GM19351 (cell line): ENCODE measurements at regions not wholly inside any gene's neighbourhood (a gene's known extent, or its start where the extent isn't known, plus 50 kb on each side); places are given as distances from the start of the nearest gene placed in this dataset.
"Not testable (repeated sequence)": the region's sequence is repeated elsewhere in the genome, so short reads cannot be mapped to it uniquely, and the experiment has no call there.

Experiments used
- ATAC-seq: cut with Tn5 transposase; IDR thresholded peaks from one replicate; pipeline ENCODE4 v1.9.1; 2021; ENCODE audit warnings: mild to moderate bottlenecking, moderate library complexity; ENCODE audit not compliant: unreplicated experiment

DNA sequence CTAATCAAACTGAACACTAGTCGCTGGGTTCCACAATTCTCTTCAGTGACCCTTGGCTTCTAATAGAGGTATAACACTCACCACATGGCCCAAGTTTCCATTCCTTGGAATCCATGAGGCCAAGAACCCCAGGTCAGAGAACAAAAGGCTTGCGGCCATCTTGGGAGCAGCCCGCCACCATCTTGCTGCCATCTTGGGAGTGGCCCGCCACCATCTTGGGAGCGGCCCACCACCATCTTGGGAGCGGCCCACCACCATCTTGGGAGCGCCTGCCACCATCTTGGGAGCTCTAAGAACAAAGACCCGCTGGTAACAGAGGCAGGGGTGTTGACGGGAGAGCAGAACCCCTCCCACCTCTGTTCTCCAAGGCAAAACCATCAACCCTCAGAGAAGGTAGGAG, 493.4 kb downstream of the MATN1 start:
- no peak for ATAC-seq

DNA sequence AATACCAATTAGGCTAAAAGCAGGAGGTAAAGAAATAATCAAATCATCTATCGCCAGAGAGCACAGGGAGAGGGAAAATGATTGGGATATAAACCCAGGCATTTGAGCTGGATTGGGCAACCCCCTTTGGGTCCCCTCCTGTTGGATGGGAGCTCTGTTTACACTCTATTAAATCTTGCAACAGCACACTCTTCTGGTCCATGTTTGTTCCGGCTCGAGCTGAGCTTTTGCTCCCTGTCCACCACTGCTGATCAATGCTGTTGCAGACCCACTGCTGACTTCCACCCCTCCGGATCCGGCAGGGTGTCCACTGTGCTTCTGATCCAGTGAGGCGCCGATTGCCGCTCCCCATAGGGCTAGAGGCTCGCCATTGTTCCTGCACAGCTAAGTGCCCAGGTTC, 493.8 kb downstream of the MATN1 start:
- no peak for ATAC-seq

DNA sequence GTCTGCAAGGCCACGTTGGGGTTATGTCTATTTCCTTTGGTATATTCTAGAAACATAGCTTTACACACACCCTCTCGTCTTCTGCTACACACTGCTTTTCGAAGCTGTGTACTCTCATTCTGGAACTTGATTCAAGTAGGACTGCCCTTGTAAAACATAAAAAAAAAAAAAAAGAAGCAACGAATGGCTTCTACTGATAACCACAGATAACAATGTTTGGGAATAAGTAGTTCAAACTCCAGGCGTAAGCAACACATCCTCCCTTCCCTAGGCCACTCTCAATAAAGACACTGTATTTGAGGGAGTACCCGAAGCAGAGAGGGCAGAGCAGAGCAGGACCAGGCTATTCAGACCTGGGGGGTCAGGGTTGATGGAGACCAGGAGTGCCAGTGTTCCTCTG, 496.7 kb downstream of the MATN1 start:
- no peak for ATAC-seq

DNA sequence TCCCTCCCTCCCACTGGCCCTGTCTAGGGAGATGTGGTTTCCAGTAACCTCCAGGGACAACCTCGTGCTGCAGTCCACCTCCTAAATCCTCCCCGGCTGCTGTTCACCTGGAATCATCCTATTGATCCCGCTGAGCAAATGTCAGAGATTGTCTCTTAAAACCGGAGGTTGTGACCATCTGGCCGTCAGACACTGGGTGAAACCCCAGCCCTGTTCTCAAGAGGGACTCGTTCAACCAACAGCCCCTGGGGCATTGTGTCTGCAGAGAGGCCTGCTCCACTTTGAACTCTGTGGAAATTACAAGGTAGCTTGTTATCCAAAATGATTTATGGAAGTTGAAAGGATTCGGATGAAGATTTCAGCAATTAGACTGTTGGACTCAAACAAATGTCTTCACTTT, 498.0 kb downstream of the MATN1 start:
- no peak for ATAC-seq

DNA sequence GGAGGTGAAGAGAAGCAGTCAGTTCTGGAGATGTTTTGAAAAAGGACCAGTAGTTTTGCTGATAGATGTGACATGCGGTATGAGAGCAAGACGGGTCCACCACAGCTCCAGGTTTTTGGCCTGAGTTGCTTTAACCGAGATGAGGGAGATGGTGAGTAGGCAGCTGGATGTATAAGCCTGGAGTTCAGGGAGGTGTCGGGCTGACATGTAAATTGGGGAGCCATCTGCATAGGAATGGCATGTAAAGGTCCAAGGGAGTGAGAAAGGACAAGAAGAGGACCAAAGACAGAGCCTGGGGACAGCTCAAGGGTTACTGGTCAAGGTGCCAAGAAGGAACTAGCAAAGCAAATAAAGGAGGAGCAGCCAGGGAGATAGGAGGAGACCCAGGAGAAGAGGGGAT, 503.7 kb downstream of the MATN1 start:
- ATAC-seq: no peak

DNA sequence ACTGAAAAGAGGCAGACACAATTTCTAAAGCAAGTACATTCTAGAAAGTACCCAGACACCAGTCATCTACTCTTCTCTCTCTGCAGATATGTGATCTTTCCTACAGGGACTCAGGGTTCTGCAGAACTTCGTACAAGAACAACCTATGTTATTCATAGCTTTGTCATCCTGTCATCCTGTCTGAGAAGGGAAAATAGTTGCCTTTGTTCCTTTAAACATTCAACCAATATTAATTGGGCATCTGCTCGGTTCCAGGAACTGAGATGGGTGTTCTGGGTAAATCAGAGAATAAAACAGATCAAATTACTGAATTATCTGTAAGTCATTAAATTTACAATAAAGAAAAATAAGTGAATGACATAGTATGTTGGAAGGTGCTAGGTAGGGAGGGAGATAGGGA, 504.9 kb downstream of the MATN1 start:
- ATAC-seq: no peak

DNA sequence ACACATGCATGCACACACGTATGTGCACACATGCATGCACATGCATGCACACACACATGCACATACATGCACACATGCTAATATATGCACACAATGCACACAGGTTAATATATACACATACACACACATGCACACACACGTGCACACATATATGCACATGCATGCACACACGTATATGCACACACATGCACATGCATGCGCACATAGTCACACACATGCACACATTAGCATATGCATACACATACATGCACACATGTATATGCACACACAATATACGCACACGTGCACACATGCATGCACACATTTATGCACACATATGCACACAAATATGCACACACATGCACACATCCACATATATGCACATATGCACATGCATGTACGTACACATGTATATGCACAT, 506.8 kb downstream of the MATN1 start:
- no peak for ATAC-seq

DNA sequence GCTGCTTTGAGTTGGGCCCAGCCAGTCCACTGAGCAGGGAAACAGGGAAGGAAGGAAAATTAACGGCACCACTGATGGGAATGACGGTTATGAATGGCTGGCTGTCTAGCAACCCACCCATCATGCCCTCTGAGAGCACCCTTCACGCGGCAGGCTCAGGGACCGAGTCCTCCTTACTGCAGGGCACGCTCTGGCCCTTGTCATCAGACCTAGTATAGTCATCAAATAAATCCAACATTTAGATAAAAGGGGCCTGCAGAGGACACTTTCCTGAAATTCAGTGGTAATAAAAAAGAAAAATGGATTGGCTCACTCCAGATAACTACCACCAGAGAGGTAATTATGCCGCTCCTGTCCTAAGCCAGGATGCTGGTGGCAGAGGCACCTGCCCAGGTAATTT, 509.4 kb downstream of the MATN1 start:
- no peak for ATAC-seq

DNA sequence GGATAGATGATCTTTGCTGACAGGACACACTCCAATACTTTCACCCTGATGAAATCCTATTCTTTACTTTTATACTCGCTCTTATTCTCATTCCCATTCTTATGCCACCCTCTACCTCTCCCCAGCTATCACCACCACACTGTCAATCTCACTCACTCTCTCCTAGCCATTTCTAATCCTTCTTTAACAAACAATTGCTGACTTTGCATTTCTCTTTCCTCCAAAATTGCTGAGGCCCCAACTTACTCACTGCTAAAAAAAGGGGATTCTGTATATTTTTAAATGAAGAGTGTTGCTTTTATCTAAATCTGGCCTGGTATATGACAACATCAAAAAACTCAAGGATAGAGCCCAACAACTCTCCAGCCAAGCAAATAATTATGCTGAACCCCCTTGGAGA, 515.4 kb downstream of the MATN1 start:
- ATAC-seq: not testable (repeated sequence)

DNA sequence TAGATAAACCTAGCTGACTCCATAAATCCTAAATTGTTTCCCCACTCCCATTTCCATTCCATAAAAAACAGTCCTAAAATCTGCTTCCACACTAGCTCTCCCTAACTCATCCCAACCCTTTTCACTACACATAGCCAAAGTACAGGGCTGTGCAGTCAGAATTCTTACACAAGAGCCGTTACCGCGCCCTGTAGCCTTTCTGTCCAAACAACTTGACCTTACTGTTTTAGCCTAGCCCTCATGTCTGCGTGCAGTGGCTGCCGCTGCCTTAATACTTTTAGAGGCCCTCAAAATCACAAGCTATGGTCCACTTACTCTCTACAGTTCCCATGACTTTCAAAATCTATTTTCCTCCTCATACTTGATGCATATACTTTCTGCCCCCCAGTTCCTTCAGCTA, 516.8 kb downstream of the MATN1 start:
- not testable (repeated sequence) for ATAC-seq

DNA sequence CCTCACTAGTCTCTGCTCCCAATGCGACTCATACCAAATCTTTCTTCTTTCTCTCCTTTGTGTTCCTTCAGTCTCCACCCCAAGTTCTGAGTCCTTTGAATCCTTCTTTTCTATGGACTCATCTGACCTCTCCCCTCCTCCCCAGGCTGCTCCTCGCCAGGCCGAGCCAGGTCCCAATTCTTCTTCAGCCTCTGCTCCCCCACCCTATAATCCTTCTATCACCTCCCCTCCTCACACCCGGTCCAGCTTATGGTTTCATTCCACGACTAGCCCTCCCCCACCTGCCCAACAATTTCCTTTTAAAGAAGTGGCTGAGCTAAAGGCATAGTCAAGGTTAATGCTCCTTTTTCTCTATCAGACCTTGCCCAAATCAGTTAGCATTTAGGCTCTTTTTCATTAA, 518.5 kb downstream of the MATN1 start:
- ATAC-seq: not testable (repeated sequence)

DNA sequence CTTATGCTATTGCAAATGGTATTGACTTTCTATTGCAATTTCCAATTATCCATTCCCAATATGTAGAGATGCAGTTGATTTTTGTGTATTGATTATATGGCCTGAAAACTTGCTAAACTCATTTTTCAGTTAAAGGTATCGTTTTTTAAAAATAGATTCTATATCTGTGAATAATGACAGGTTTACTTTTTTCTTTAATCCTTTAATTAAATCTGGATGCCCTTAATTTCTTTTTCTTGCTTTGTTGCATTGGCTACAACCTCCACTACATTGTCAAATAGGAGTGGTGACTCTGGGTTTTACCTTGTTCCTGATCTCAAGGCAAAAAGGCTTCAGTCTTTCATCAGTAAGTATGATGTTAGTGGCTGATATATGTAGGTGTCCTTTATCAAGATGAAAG, 522.4 kb downstream of the MATN1 start:
- ATAC-seq: no peak

DNA sequence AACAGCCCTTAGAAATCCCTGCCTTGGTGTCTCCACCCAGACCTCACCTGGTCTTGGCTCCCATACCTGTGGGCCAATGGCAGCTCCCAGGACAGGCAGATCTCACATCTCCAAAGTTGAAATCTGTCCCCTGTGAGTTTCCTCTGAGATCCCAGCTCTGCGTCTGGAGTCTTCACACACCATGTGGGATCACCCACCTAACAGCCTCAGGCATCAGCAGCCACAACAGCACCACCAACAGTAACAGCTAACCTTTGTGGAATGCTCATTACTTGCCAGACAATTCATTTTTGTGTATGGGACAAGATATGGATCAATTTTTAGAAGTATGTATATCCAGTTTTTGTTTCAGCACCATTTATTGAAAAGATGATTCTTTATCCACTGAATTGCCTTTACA, 523.2 kb downstream of the MATN1 start:
- no peak for ATAC-seq

DNA sequence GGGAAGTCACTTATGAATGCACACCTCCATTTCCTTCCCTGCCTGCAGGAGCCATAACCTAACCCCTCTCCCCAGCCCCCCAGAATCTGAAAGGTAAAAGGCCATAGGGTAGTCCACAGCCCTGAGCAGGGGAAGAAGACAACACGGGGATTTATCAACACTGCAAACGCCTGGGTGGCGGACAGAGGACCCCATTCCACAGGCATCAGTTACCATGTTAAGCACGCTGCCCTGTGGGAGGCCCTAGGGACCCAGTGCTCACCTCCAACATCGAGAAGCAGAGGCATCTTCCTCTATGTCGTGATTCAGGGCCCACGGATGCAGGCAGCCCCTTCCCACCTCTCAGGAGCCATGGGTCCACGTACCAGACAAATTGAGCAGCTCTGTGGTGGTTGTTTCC, 523.8 kb downstream of the MATN1 start:
- ATAC-seq: no peak

DNA sequence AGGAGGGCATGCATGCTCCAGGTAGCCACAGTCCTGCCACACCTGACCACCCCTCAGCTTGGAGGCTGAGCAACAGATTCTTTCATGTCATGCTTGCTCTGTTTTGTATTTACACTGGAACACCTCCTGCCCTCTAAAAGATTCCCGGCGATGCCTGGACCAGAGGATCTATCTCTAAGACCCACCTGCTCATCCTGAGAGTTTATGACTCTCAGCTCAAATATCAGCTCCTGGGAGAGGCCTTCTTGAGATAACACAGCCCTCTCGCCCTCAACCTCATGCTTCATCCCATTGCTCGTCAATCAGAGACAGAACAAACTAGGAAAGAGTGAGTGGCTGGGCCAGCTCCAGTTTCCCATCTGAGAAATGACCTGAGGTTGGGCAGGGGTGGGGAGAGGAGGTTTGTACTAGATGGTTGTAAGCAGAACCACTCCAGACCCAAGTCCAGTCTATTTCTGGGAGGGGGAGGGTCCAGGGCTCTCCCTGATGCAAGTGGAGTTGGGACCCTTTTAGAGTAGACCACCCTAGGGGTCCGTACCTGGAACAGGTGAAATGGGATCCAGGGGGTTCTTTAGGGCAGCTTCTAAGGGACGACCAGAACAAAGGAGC, 524.5 kb downstream of the MATN1 start:
- no peak for ATAC-seq

DNA sequence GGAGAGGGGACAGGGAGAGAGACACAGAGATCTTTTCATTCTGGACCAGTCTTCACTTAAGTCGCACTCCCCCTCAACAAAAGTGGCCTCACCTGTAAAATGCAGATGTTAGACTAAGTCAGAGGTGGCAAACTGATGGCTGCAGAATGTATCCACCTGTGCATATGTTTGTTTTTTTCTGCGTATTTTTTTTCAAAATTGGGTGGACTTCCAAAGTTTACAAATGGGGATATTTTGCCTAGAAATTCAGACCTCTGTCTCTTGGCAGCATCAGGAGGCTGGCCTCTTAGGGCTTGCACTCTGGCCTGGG, 525.0 kb downstream of the MATN1 start:
- no peak for ATAC-seq

DNA sequence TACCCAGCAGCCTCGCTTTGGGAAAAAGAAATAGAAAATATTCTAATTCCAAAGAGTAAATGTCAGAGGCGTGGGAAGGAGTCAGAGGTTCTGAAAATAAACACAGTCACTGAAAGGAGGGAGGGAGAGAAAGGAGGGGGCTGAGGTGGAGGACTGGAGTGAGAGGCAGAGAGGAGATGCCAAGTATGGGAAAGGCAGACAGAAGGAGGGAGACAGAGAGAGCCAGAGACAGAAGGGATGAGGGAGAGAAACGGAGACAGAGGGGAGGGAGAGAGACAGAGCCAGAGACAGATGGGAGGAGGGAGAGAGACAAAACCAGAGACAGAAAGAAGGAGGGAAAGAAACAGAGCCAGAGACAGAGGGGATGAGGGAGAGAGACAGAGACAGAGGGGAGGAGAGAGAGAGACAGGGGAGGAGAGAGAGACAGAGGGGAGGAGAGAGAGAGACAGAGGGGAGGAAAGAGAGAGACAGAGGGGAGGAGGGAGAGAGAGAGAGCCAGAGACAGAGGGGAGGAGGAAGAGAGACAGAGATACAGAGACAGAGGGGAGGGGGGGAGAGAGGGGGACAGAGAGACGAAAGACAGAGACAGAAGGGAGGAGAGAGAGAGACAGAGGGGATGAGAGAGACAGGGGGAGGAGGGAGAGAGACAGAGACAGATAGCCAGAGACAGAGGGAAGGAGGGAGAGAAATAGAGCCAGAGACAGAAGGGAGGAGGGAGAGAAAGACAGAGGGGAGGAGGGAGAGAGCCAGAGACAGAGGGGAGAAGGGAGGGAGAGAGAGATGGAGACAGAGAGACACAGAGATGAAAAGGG, 525.5 kb downstream of the MATN1 start:
- ATAC-seq: no peak

DNA sequence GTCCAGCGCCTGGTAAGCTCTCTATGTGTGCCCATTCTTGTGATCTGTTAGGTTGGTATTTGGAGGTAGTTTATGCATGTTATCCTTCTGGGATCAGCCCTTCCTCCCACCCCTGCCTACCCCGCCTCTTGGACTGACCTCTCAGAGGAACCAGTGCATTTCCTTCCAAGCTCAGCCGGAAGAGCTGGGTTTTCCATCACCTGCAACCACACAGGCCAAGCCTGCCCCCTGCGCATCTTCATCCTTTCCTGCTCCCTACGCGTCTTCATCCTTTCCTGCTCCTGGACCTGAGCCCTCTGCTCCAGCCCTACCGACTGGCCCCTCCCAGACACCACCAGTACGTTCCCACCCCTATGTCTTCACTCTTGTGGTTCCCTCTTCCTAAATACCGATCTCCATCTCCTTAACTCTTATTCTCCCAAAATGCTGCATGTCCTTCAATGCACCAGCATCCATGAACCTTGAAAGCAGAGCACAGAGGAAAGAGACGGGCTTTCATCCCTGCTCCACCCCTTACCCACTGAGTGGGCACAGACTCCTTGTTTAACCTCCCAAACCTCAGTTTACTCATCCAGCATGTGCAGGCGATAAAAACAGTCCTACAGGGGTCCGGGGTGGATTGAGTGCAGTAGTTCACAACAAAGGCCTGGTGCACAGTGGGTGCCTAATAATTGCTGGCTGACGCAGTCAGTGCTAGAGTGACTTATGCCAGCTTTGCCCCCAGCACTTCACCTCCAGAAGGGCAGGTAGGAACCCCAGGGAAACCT, 526.3 kb downstream of the MATN1 start:
- no peak for ATAC-seq

DNA sequence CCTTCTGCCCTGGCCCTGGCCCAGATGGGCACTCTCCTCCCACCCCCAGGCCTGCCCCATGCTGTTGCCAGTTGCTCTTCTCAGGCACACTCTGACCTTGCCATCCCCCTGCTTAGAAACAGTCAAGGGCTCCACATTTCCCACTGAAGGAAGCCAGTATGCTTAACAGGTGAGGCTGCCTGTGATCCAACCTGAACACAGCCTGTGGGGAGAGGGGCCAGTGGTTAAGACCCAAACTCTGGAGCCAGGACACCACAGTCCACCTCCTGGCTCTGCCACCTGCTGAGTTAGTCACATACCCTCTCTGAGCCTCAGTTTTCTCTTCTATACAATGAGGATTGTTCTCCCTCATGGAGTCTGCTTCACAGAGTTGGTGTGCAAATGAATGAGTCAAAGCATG, 526.9 kb downstream of the MATN1 start:
- ATAC-seq: no peak

DNA sequence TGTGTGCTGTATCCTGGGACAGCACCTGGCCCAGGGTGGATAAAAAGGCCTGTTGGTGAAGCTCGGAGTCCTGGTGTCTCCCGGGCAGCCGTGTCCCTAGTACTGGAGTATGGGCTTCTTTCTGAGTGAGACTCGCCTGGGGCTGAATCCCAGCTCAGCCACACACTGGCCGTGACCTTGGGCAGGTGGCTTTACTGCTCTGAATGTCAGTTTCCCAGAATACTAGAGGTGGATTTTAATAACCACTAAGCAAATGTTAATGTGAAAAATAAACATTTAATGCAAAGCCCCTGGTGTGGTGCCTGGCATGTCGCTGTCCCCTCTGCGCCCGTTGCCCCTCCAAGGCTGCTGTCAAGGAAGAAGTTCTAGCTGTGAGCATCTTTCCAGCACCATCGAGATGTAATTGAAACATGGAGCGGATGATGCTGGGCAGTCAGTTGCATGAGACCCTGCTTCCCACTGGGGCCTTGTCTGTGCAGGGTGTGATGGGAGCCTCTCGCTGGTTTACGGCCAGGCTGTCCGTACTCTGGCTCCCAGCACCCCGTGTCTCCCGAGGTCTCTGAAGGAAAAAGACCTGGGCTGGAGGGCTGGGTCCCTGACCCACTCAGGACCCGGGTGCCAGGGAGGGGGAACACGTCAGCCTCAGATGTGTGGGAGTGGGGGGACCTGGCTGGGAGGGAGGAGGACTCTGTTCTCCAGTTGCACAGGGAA, 527.8 kb downstream of the MATN1 start:
- no peak for ATAC-seq

DNA sequence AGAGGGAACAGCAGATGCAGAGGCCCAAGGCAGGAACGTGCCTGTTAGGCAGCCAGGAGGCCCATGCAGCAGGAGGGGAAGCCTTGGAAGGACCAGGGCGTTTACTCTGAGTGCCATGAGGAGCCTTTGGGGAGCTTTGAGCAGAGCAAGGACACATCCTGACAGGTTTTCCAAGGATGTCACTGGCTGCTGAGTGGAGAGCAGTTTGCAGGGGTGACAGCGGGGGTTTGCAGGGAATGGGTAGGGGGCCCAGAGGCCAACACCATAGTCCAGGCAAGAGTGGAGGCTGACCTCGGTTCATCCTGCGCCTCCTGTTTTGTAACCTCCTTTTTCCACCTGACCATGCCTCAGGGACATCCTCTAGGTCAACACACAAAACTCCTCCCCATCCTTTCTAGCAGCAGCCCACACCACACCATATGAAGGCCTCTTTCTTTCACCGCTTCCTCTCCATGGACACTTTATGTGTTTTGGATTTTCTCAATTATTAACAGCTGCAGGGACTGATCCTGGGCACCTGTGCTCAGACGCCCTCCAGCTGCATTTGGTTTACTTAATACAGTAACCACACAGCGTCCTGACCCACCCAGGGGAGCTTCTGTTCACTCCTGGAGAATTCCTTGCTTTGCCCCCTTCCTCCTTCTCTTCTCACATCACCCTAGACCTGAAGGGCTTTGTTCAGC, 528.5 kb downstream of the MATN1 start:
- no peak for ATAC-seq
